Panc1 (cell line): ENCODE measurements at regions not wholly inside any gene's neighbourhood (a gene's known extent, or its start where the extent isn't known, plus 50 kb on each side); places are given as distances from the start of the nearest gene placed in this dataset.

Experiments used
- POLR2AphosphoS5 ChIP-seq: IDR thresholded peaks from 2 replicates; pipeline ENCODE4 v1.6.1; 2012; ENCODE audit warnings: mild to moderate bottlenecking, low read depth, low read length, moderate library complexity
- TF ChIP-seq, protein P1 (sequence below): fragments of 450-650 bp; IDR thresholded peaks from 2 replicates; pipeline ENCODE4 v1.5.1; 2017; ENCODE audit warnings: mild to moderate bottlenecking
- TF ChIP-seq, protein P2 (sequence below), 2 experiments: IDR thresholded peaks; 2 replicates each; pipeline ENCODE4 v1.6.1; 2011 to 2012; ENCODE audit warnings: low read depth in 2 of 2, control low read depth in 1 of 2, low read length in 1 of 2, mild to moderate bottlenecking in 1 of 2, moderate library complexity in 1 of 2; ENCODE audit not compliant: insufficient read depth in 1 of 2

DNA sequence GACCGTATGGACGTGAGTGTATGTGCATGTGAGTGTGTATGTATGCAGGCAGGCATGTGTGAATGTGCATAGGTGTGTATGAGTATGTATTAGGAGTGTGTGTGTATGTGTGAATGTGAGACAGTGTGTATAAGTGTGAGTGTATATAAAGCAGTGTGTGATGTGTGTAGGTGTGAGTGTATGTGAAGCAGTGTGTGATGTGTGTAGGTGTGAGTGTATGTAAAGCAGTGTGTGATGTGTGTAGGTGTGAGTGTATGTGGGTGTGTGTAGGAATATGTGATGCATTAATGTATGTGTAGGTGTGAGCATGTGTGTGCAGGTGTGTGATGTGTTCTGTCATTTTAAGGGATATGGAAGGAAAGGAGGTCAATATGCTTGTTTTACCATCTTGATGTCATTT, 215.5 kb downstream of the GADD45G start:
- TF ChIP-seq, protein P1, sequence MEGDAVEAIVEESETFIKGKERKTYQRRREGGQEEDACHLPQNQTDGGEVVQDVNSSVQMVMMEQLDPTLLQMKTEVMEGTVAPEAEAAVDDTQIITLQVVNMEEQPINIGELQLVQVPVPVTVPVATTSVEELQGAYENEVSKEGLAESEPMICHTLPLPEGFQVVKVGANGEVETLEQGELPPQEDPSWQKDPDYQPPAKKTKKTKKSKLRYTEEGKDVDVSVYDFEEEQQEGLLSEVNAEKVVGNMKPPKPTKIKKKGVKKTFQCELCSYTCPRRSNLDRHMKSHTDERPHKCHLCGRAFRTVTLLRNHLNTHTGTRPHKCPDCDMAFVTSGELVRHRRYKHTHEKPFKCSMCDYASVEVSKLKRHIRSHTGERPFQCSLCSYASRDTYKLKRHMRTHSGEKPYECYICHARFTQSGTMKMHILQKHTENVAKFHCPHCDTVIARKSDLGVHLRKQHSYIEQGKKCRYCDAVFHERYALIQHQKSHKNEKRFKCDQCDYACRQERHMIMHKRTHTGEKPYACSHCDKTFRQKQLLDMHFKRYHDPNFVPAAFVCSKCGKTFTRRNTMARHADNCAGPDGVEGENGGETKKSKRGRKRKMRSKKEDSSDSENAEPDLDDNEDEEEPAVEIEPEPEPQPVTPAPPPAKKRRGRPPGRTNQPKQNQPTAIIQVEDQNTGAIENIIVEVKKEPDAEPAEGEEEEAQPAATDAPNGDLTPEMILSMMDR: no peak
- TF ChIP-seq POLR2AphosphoS5: no peak
- TF ChIP-seq, protein P2, sequence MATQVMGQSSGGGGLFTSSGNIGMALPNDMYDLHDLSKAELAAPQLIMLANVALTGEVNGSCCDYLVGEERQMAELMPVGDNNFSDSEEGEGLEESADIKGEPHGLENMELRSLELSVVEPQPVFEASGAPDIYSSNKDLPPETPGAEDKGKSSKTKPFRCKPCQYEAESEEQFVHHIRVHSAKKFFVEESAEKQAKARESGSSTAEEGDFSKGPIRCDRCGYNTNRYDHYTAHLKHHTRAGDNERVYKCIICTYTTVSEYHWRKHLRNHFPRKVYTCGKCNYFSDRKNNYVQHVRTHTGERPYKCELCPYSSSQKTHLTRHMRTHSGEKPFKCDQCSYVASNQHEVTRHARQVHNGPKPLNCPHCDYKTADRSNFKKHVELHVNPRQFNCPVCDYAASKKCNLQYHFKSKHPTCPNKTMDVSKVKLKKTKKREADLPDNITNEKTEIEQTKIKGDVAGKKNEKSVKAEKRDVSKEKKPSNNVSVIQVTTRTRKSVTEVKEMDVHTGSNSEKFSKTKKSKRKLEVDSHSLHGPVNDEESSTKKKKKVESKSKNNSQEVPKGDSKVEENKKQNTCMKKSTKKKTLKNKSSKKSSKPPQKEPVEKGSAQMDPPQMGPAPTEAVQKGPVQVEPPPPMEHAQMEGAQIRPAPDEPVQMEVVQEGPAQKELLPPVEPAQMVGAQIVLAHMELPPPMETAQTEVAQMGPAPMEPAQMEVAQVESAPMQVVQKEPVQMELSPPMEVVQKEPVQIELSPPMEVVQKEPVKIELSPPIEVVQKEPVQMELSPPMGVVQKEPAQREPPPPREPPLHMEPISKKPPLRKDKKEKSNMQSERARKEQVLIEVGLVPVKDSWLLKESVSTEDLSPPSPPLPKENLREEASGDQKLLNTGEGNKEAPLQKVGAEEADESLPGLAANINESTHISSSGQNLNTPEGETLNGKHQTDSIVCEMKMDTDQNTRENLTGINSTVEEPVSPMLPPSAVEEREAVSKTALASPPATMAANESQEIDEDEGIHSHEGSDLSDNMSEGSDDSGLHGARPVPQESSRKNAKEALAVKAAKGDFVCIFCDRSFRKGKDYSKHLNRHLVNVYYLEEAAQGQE (IDR thresholded peaks at IDR 0.05; ENCODE audit: insufficient read depth in 1 of 2, low read depth in 2 of 2, low read length in 1 of 2): no peak
